Vagina (tissue), 2 donors: ENCODE measurements at regions not wholly inside any gene's neighbourhood (a gene's known extent, or its start where the extent isn't known, plus 50 kb on each side); places are given as distances from the start of the nearest gene placed in this dataset.

Experiments used
- POLR2A ChIP-seq, 2 donors: fragments of 450-650 bp; IDR thresholded peaks; one replicate each; pipeline ENCODE4 v1.6.1; 2017; ENCODE audit warnings: antibody characterized with exemption in 2 of 2, mild to moderate bottlenecking in 2 of 2, moderate library complexity in 2 of 2
- TF ChIP-seq, protein P1 (sequence below), 3 experiments: fragments of 450-650 bp in 2 of 3; fragments of 200-600 bp in 1 of 3; sonication (generic) in 1 of 3; IDR thresholded peaks; one replicate each; pipeline ENCODE4 v1.5.1; 2017 to 2019; ENCODE audit warnings: antibody characterized with exemption in 3 of 3, mild to moderate bottlenecking in 2 of 3, moderate library complexity in 2 of 3

DNA sequence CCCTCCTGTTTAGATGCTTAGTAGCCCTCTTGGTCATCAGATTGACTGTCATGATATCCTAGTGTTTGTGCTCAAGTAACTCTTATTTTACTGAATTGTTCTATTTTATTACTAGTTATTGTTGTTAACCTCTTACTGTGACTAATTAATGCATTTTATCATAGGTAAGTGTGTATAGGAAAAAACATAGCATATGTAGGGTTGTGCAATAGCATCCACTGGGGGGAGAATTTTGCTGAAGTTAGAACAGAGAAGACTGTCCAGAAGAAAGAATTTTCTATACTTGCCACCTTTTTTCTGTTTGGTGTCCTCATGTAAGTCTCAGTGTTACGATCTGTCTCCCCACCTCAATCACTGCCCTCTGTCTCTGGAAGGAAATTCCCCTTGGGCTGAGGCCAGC lies 177.4 kb downstream of the RPIA start:
- TF ChIP-seq, protein P1, sequence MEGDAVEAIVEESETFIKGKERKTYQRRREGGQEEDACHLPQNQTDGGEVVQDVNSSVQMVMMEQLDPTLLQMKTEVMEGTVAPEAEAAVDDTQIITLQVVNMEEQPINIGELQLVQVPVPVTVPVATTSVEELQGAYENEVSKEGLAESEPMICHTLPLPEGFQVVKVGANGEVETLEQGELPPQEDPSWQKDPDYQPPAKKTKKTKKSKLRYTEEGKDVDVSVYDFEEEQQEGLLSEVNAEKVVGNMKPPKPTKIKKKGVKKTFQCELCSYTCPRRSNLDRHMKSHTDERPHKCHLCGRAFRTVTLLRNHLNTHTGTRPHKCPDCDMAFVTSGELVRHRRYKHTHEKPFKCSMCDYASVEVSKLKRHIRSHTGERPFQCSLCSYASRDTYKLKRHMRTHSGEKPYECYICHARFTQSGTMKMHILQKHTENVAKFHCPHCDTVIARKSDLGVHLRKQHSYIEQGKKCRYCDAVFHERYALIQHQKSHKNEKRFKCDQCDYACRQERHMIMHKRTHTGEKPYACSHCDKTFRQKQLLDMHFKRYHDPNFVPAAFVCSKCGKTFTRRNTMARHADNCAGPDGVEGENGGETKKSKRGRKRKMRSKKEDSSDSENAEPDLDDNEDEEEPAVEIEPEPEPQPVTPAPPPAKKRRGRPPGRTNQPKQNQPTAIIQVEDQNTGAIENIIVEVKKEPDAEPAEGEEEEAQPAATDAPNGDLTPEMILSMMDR (IDR thresholded peaks at IDR 0.05): no peak
- no peak for TF ChIP-seq POLR2A (IDR thresholded peaks at IDR 0.05)
